Uterus (tissue), 2 donors: ENCODE measurements at regions not wholly inside any gene's neighbourhood (a gene's known extent, or its start where the extent isn't known, plus 50 kb on each side); places are given as distances from the start of the nearest gene placed in this dataset.

ENCODE experiments used
- POLR2A ChIP-seq, 2 donors: fragments of 450-650 bp; IDR thresholded peaks; one replicate each; pipeline ENCODE4 v1.6.1; 2016; ENCODE audit warnings: antibody characterized with exemption in 2 of 2, mild to moderate bottlenecking in 1 of 2, moderate library complexity in 1 of 2
- TF ChIP-seq, protein P1 (sequence below), 4 experiments: fragments of 200-600 bp in 2 of 4; fragments of 450-650 bp in 2 of 4; sonication (generic) in 2 of 4; IDR thresholded peaks; one replicate each; pipeline ENCODE4 v1.5.1; 2016 to 2019; ENCODE audit warnings: antibody characterized with exemption in 4 of 4, mild to moderate bottlenecking in 2 of 4, moderate library complexity in 1 of 4

DNA sequence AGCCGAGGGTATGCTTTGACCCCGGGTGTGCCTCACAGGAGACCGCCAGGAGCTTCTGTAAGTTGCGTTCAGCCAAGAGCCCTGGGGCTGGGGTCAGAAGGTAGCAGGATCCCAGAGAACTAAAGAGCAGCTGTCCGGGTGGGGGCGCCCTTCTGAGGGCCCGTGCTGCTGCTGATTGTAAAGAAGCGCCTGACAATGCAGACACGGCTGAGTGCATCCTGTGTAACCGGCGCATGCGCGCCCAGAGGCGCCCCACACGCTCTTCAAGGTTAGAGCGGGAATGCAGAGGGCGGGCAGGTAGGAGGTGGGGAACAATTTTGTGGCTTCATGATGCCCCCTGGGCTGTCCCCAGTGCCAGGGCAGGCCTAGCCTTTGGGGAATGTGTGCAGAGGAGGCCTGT is 210.2 kb upstream of the CTBP2 start:
- TF ChIP-seq, protein P1, sequence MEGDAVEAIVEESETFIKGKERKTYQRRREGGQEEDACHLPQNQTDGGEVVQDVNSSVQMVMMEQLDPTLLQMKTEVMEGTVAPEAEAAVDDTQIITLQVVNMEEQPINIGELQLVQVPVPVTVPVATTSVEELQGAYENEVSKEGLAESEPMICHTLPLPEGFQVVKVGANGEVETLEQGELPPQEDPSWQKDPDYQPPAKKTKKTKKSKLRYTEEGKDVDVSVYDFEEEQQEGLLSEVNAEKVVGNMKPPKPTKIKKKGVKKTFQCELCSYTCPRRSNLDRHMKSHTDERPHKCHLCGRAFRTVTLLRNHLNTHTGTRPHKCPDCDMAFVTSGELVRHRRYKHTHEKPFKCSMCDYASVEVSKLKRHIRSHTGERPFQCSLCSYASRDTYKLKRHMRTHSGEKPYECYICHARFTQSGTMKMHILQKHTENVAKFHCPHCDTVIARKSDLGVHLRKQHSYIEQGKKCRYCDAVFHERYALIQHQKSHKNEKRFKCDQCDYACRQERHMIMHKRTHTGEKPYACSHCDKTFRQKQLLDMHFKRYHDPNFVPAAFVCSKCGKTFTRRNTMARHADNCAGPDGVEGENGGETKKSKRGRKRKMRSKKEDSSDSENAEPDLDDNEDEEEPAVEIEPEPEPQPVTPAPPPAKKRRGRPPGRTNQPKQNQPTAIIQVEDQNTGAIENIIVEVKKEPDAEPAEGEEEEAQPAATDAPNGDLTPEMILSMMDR (IDR thresholded peaks at IDR 0.05): no peak
- no peak for TF ChIP-seq POLR2A (IDR thresholded peaks at IDR 0.05)
